ENCODE measurements at regions not wholly inside any gene's neighbourhood (a gene's known extent, or its start where the extent isn't known, plus 50 kb on each side); places are given as distances from the start of the nearest gene placed in this dataset.

- Histone ChIP-seq H3K4me1 (ENCODE audit: insufficient read depth, low read length, poor library complexity, severe bottlenecking) (no peaks in the 10 kb centered on the region), H3K9me2 (ENCODE audit: insufficient read depth, low read length) (no peaks in the 10 kb centered on the region), H2AFZ (ENCODE audit: low read length) (no peak overlapping the region), H3K4me3 (ENCODE audit: low read depth, low read length, poor library complexity, severe bottlenecking) (no peak overlapping the region), H4K20me1 (ENCODE audit: insufficient read depth, low read length) (no peaks in the 10 kb centered on the region), H3K9me3 (ENCODE audit: low read length) (no peaks in the 10 kb centered on the region), H3K79me2 (ENCODE audit: insufficient read depth, low read depth, low read length) (no peaks in the 10 kb centered on the region), H3K36me3 (ENCODE audit: insufficient read depth, low read length) (no peaks in the 10 kb centered on the region), H3K4me2 (ENCODE audit: low read length) (no peak overlapping the region), H3K27ac (ENCODE audit: low read depth, low read length, poor library complexity, severe bottlenecking) (no peak overlapping the region)
- ChIA-PET POLR2A (interaction anchor here (0.5 kb wide), 1 partner anchor 55 kb away, joined by 3 read pairs; no protein-coding TSS in a partner anchor), CTCF (ENCODE audit: unreplicated experiment) (no interaction called here)
- BruUV-seq (replicated peaks): no TSS peak
- no peak for DNase-seq (ENCODE audit: low spot score)
- TF ChIP-seq EZH2phosphoT487 (IDR thresholded peaks at IDR 0.05; ENCODE audit: borderline replicate concordance, low read depth, low read length) (no peak), CTCF (conservative IDR thresholded peaks at IDR 0.05; ENCODE audit: low read length) (no peak)
- intact Hi-C loops (cut with micrococcal nuclease; ENCODE audit: unreplicated experiment): no loop called here
Observed at GRCh38 chr7:115701141-115701540, 329.4 kb downstream of the TFEC start.

GRCh38 chr7:115694424-115694823 lies 336.1 kb downstream of the TFEC start:
- H4K20me1 ChIP-seq (ENCODE audit: insufficient read depth, low read length): no peaks in the 10 kb centered on the region
- H3K36me3 ChIP-seq (ENCODE audit: insufficient read depth, low read length): no peaks in the 10 kb centered on the region
- no peaks in the 10 kb centered on the region for H3K9me3 ChIP-seq (ENCODE audit: low read length)
- ChIA-PET POLR2A (no interaction called here), CTCF (ENCODE audit: unreplicated experiment) (no interaction called here)
- no peaks in the 10 kb centered on the region for H3K4me1 ChIP-seq (ENCODE audit: insufficient read depth, low read length, poor library complexity, severe bottlenecking)
- no peak overlapping the region for H3K4me3 ChIP-seq (ENCODE audit: low read depth, low read length, poor library complexity, severe bottlenecking)
- no TSS peak for BruUV-seq (replicated peaks)
- intact Hi-C loops (cut with micrococcal nuclease; ENCODE audit: unreplicated experiment): no loop called here
- H3K4me2 ChIP-seq (ENCODE audit: low read length): no peak overlapping the region
- no peaks in the 10 kb centered on the region for H3K79me2 ChIP-seq (ENCODE audit: insufficient read depth, low read depth, low read length)
- H3K9me2 ChIP-seq (ENCODE audit: insufficient read depth, low read length): no peaks in the 10 kb centered on the region
- DNase-seq (ENCODE audit: low spot score): no peak
- H3K27ac ChIP-seq (ENCODE audit: low read depth, low read length, poor library complexity, severe bottlenecking): no peak overlapping the region
- TF ChIP-seq EZH2phosphoT487 (IDR thresholded peaks at IDR 0.05; ENCODE audit: borderline replicate concordance, low read depth, low read length) (no peak), CTCF (conservative IDR thresholded peaks at IDR 0.05; ENCODE audit: low read length) (no peak)
- H2AFZ ChIP-seq (ENCODE audit: low read length): no peak overlapping the region

- H3K9me2 ChIP-seq (ENCODE audit: insufficient read depth, low read length): no peaks in the 10 kb centered on the region
- H3K36me3 ChIP-seq (ENCODE audit: insufficient read depth, low read length): no peaks in the 10 kb centered on the region
- no peak overlapping the region for H3K4me2 ChIP-seq (ENCODE audit: low read length)
- intact Hi-C loops (cut with micrococcal nuclease; ENCODE audit: unreplicated experiment): no loop called here
- H3K4me3 ChIP-seq (ENCODE audit: low read depth, low read length, poor library complexity, severe bottlenecking): no peak overlapping the region
- H3K9me3 ChIP-seq (ENCODE audit: low read length): no peaks in the 10 kb centered on the region
- H3K4me1 ChIP-seq (ENCODE audit: insufficient read depth, low read length, poor library complexity, severe bottlenecking): no peaks in the 10 kb centered on the region
- H3K79me2 ChIP-seq (ENCODE audit: insufficient read depth, low read depth, low read length): no peaks in the 10 kb centered on the region
- BruUV-seq (replicated peaks): no TSS peak
- POLR2A ChIA-PET: no interaction called here
- no peak overlapping the region for H2AFZ ChIP-seq (ENCODE audit: low read length)
- H3K27ac ChIP-seq (ENCODE audit: low read depth, low read length, poor library complexity, severe bottlenecking): no peak overlapping the region
- TF ChIP-seq CTCF (conservative IDR thresholded peaks at IDR 0.05; ENCODE audit: low read length) (no peak), EZH2phosphoT487 (IDR thresholded peaks at IDR 0.05; ENCODE audit: borderline replicate concordance, low read depth, low read length) (no peak)
- CTCF ChIA-PET (ENCODE audit: unreplicated experiment): no interaction called here
- no peak for DNase-seq (ENCODE audit: low spot score)
- H4K20me1 ChIP-seq (ENCODE audit: insufficient read depth, low read length): no peaks in the 10 kb centered on the region
Observed at GRCh38 chr7:115693779-115694178, 336.8 kb downstream of the TFEC start.
